ENCODE measurements at regions not wholly inside any gene's neighbourhood (a gene's known extent, or its start where the extent isn't known, plus 50 kb on each side); places are given as distances from the start of the nearest gene placed in this dataset.
"Not testable (repeated sequence)": the region's sequence is repeated elsewhere in the genome, so short reads cannot be mapped to it uniquely, and the experiment has no call there.

GRCh38 chr6:114649298-114649697 lies 306.5 kb upstream of the HS3ST5 start:
- H3K27me3 Mint-ChIP-seq (ENCODE audit: unreplicated experiment) = no peaks in the 10 kb centered on the region
- no peak for DNase-seq
- H3K9me3 Mint-ChIP-seq (ENCODE audit: unreplicated experiment) = no peaks in the 10 kb centered on the region
- no peaks in the 10 kb centered on the region for H3K36me3 Mint-ChIP-seq (ENCODE audit: unreplicated experiment)
- H3K4me3 Mint-ChIP-seq (ENCODE audit: unreplicated experiment) = no peak overlapping the region
- H3K27ac Mint-ChIP-seq (ENCODE audit: unreplicated experiment) = no peak overlapping the region
- no peak for TF ChIP-seq CTCF (IDR thresholded peaks at IDR 0.05; ENCODE audit: partially characterized antibody, unreplicated experiment)
- peaks cover 5% of the 10 kb centered on the region for H3K4me1 Mint-ChIP-seq (ENCODE audit: low read depth, unreplicated experiment)

GRCh38 chr6:114648847-114649246 lies 306.0 kb upstream of the HS3ST5 start:
- Mint-ChIP-seq H3K4me1 (ENCODE audit: low read depth, unreplicated experiment) (peaks cover 5% of the 10 kb centered on the region), H3K36me3 (ENCODE audit: unreplicated experiment) (no peaks in the 10 kb centered on the region), H3K27ac (ENCODE audit: unreplicated experiment) (no peak overlapping the region), H3K4me3 (ENCODE audit: unreplicated experiment) (no peak overlapping the region), H3K9me3 (ENCODE audit: unreplicated experiment) (no peaks in the 10 kb centered on the region), H3K27me3 (ENCODE audit: unreplicated experiment) (no peaks in the 10 kb centered on the region)
- DNase-seq = no peak
- TF ChIP-seq CTCF (IDR thresholded peaks at IDR 0.05; ENCODE audit: partially characterized antibody, unreplicated experiment) = no peak

GRCh38 chr6:114638341-114638740 lies 295.5 kb upstream of the HS3ST5 start:
- Mint-ChIP-seq H3K36me3 (ENCODE audit: unreplicated experiment) (no peaks in the 10 kb centered on the region), H3K4me1 (ENCODE audit: low read depth, unreplicated experiment) (no peaks in the 10 kb centered on the region), H3K9me3 (ENCODE audit: unreplicated experiment) (peaks cover 1% of the 10 kb centered on the region), H3K4me3 (ENCODE audit: unreplicated experiment) (no peak overlapping the region), H3K27ac (ENCODE audit: unreplicated experiment) (no peak overlapping the region), H3K27me3 (ENCODE audit: unreplicated experiment) (peaks cover 1% of the 10 kb centered on the region)
- DNase-seq = no peak
- no peak for TF ChIP-seq CTCF (IDR thresholded peaks at IDR 0.05; ENCODE audit: partially characterized antibody, unreplicated experiment)

- no peak for DNase-seq
- Mint-ChIP-seq H3K4me1 (ENCODE audit: low read depth, unreplicated experiment) (no peaks in the 10 kb centered on the region), H3K4me3 (ENCODE audit: unreplicated experiment) (no peak overlapping the region), H3K27ac (ENCODE audit: unreplicated experiment) (no peak overlapping the region), H3K27me3 (ENCODE audit: unreplicated experiment) (peaks cover 1% of the 10 kb centered on the region), H3K36me3 (ENCODE audit: unreplicated experiment) (peaks cover 13% of the 10 kb centered on the region), H3K9me3 (ENCODE audit: unreplicated experiment) (peaks cover 1% of the 10 kb centered on the region)
- no peak for TF ChIP-seq CTCF (IDR thresholded peaks at IDR 0.05; ENCODE audit: partially characterized antibody, unreplicated experiment)
Observed at GRCh38 chr6:114634016-114634415, 291.2 kb upstream of the HS3ST5 start.

GRCh38 chr6:114626226-114626625 lies 283.4 kb upstream of the HS3ST5 start:
- not testable (repeated sequence) for H3K9me3 Mint-ChIP-seq (ENCODE audit: unreplicated experiment); H3K4me3 Mint-ChIP-seq (ENCODE audit: unreplicated experiment); H3K4me1 Mint-ChIP-seq (ENCODE audit: low read depth, unreplicated experiment); H3K27ac Mint-ChIP-seq (ENCODE audit: unreplicated experiment); H3K27me3 Mint-ChIP-seq (ENCODE audit: unreplicated experiment); H3K36me3 Mint-ChIP-seq (ENCODE audit: unreplicated experiment); DNase-seq
